H9 (cell line): ENCODE measurements at regions not wholly inside any gene's neighbourhood (a gene's known extent, or its start where the extent isn't known, plus 50 kb on each side); places are given as distances from the start of the nearest gene placed in this dataset.

ENCODE experiments used
- DNase-seq: peaks from one replicate; pipeline ENCODE4 v3.0.0-alpha.2; 2017
- H2AFZ ChIP-seq: one replicate; pipeline ENCODE4 v1.6.1; 2013; ENCODE audit warnings: mild to moderate bottlenecking, low read length, control low read depth, moderate library complexity
- H2AK5ac ChIP-seq: 2 replicates; pipeline ENCODE4 v1.6.1; 2013; ENCODE audit warnings: low read length, control low read depth, mixed read lengths; ENCODE audit not compliant: insufficient read length
- H2BK120ac ChIP-seq: one replicate; pipeline ENCODE4 v1.6.1; 2013; ENCODE audit warnings: low read depth, mild to moderate bottlenecking, low read length, control low read depth, inconsistent platforms; ENCODE audit not compliant: poor library complexity, severe bottlenecking
- H2BK12ac ChIP-seq: 2 replicates; pipeline ENCODE4 v1.6.1; 2013; ENCODE audit warnings: low read length, control low read depth, mixed read lengths, low read depth; ENCODE audit not compliant: insufficient read length
- H2BK15ac ChIP-seq: 2 replicates; pipeline ENCODE4 v1.6.1; 2013; ENCODE audit warnings: low read depth, low read length, control low read depth
- H2BK20ac ChIP-seq: one replicate; pipeline ENCODE4 v1.6.1; 2013; ENCODE audit warnings: low read depth, mild to moderate bottlenecking, low read length, control low read depth, inconsistent platforms; ENCODE audit not compliant: poor library complexity, severe bottlenecking
- H2BK5ac ChIP-seq: 2 replicates; pipeline ENCODE4 v1.6.1; 2013; ENCODE audit warnings: low read length, control low read depth, mixed read lengths; ENCODE audit not compliant: insufficient read length
- H3K14ac ChIP-seq: 2 replicates; pipeline ENCODE4 v1.6.1; 2013; ENCODE audit warnings: low read length, control low read depth; ENCODE audit not compliant: insufficient read depth
- H3K18ac ChIP-seq: 2 replicates; pipeline ENCODE4 v1.6.1; 2013; ENCODE audit warnings: low read depth, mild to moderate bottlenecking, mixed read lengths, low read length, control low read depth; ENCODE audit not compliant: insufficient read length
- H3K23ac ChIP-seq: 2 replicates; pipeline ENCODE4 v1.6.1; 2013; ENCODE audit warnings: low read length, control low read depth, mixed read lengths, low read depth; ENCODE audit not compliant: insufficient read length
- H3K23me2 ChIP-seq: 2 replicates; pipeline ENCODE4 v1.6.1; 2013; ENCODE audit warnings: low read depth, mild to moderate bottlenecking, mixed read lengths, low read length, control low read depth; ENCODE audit not compliant: insufficient read length, poor library complexity, severe bottlenecking
- H3K27ac ChIP-seq: 2 replicates; pipeline ENCODE4 v1.5.1; 2013; ENCODE audit warnings: low read length, control low read depth, mixed read lengths, low read depth; ENCODE audit not compliant: insufficient read length
- H3K27me3 ChIP-seq: 2 replicates; pipeline ENCODE4 v1.6.1; 2013; ENCODE audit warnings: low read length, control low read depth, inconsistent platforms; ENCODE audit not compliant: insufficient read depth
- H3K4ac ChIP-seq: 2 replicates; pipeline ENCODE4 v1.6.1; 2013; ENCODE audit warnings: low read depth, mild to moderate bottlenecking, control low read depth, inconsistent platforms, low read length, moderate library complexity
- H3K4me1 ChIP-seq: 2 replicates; pipeline ENCODE4 v1.6.1; 2013; ENCODE audit warnings: low read length, control low read depth, inconsistent platforms; ENCODE audit not compliant: insufficient read depth
- H3K4me2 ChIP-seq: 2 replicates; pipeline ENCODE4 v1.6.1; 2013; ENCODE audit warnings: low read length, control low read depth, mixed read lengths; ENCODE audit not compliant: insufficient read length, insufficient read depth
- H3K56ac ChIP-seq: 2 replicates; pipeline ENCODE4 v1.6.1; 2013; ENCODE audit warnings: low read depth, mild to moderate bottlenecking, mixed read lengths, low read length, control low read depth; ENCODE audit not compliant: insufficient read length
- H3K79me1 ChIP-seq: 2 replicates; pipeline ENCODE4 v1.6.1; 2013; ENCODE audit warnings: low read depth, mild to moderate bottlenecking, moderate library complexity, low read length, control low read depth, inconsistent platforms; ENCODE audit not compliant: insufficient read depth, poor library complexity, severe bottlenecking
- H3K79me2 ChIP-seq: 2 replicates; pipeline ENCODE4 v1.6.1; 2013; ENCODE audit warnings: low read length, control low read depth, inconsistent platforms; ENCODE audit not compliant: insufficient read depth
- H3K9ac ChIP-seq: 2 replicates; pipeline ENCODE4 v1.6.1; 2013; ENCODE audit warnings: low read length, control low read depth, mixed read lengths; ENCODE audit not compliant: insufficient read length; ENCODE audit errors: extremely low read depth
- H3K9me3 ChIP-seq: one replicate; pipeline ENCODE4 v1.6.1; 2013; ENCODE audit warnings: low read depth, low read length, inconsistent platforms; ENCODE audit not compliant: control insufficient read depth
- H3T11ph ChIP-seq: one replicate; pipeline ENCODE4 v1.6.1; 2013; ENCODE audit warnings: mild to moderate bottlenecking, low read length, control low read depth, inconsistent platforms
- H4K20me1 ChIP-seq: one replicate; pipeline ENCODE4 v1.6.1; 2013; ENCODE audit not compliant: control insufficient read depth, insufficient read length, insufficient read depth
- H4K5ac ChIP-seq: 2 replicates; pipeline ENCODE4 v1.6.1; 2013; ENCODE audit warnings: low read depth, mild to moderate bottlenecking, mixed read lengths, low read length, control low read depth; ENCODE audit not compliant: insufficient read length
- H4K8ac ChIP-seq: replicated peaks from 2 replicates; pipeline ENCODE4 v1.6.1; 2013; ENCODE audit warnings: low read length, control low read depth, mixed read lengths, low read depth; ENCODE audit not compliant: insufficient read length
- H4K91ac ChIP-seq: 2 replicates; pipeline ENCODE4 v1.6.1; 2013; ENCODE audit warnings: low read depth, mild to moderate bottlenecking, moderate library complexity, mixed read lengths, low read length, control low read depth; ENCODE audit not compliant: insufficient read length
- H3K27ac Mint-ChIP-seq, 3 experiments: 2 replicates in 2 of 3; 3 replicates in 1 of 3; pipeline ENCODE4 v1.8.0; 2020 to 2021; ENCODE audit warnings: mixed read lengths in 3 of 3, mild to moderate bottlenecking in 1 of 3, moderate library complexity in 1 of 3
- H3K27me3 Mint-ChIP-seq: 2 replicates; pipeline ENCODE4 v1.8.0; 2021; ENCODE audit warnings: low read depth, mild to moderate bottlenecking, moderate library complexity, mixed read lengths
- H3K36me3 Mint-ChIP-seq, 3 experiments: 2 replicates in 2 of 3; 3 replicates in 1 of 3; pipeline ENCODE4 v1.8.0; 2020 to 2021; ENCODE audit warnings: low read depth in 3 of 3, mixed read lengths in 3 of 3; ENCODE audit not compliant: insufficient read depth in 1 of 3
- H3K4me1 Mint-ChIP-seq, 2 experiments: 2 replicates each; pipeline ENCODE4 v1.8.0; 2020; ENCODE audit warnings: mixed read lengths in 2 of 2
- H3K4me3 Mint-ChIP-seq, 2 experiments: 2 replicates in 1 of 2; 3 replicates in 1 of 2; pipeline ENCODE4 v1.8.0; 2020 to 2021; ENCODE audit warnings: mild to moderate bottlenecking in 2 of 2, mixed read lengths in 2 of 2, moderate library complexity in 1 of 2
- H3K9me3 Mint-ChIP-seq, 2 experiments: 2 replicates in 1 of 2; 3 replicates in 1 of 2; pipeline ENCODE4 v1.8.0; 2020; ENCODE audit warnings: mild to moderate bottlenecking in 2 of 2, mixed read lengths in 2 of 2, moderate library complexity in 1 of 2
- CTCF ChIP-seq: fragments of 200-600 bp; sonication (generic); conservative IDR thresholded peaks from 3 replicates; pipeline ENCODE4 v1.8.0; 2021; ENCODE audit warnings: antibody characterized with exemption, mild to moderate bottlenecking
- WGBS: extraction: QIAGEN DNeasy Blood & Tissue Kit; methylation state at CpG from one replicate; pipeline ENCODE4 v1.1.7; 2013; ENCODE audit warnings: missing lambda C conversion rate, low lambda C conversion rate, mixed read lengths; ENCODE audit not compliant: insufficient read length; ENCODE audit errors: extremely low coverage; 5-methylcytosine and 5-hydroxymethylcytosine counted together

DNA sequence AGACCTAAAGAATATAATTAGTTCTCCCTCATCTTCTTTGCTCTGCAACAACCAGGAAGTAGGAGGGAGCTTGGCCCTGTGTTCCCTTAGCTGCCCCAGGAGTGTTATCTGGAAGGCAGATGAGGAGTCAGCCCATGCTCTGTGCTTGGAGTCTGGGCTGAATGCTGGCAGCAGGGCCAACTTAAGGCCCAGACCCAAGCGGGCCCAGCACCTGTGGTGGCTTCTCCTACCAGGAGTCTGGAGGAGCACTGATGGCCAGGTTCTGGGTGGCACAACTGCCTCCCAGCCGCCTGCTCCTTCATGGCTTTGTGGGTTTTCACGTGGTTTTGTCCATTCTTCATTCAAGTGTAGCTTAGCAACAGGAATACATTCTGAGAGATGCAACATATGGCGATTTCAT is 1910.7 kb upstream of the LRRTM1 start:
- no peak overlapping the region for H3K14ac ChIP-seq
- TF ChIP-seq CTCF: no peak
- H3K27me3 Mint-ChIP-seq: no peaks in the 10 kb centered on the region
- no peak overlapping the region for H3K56ac ChIP-seq
- no peak overlapping the region for H3K4ac ChIP-seq
- H3K23me2 ChIP-seq: no peaks in the 10 kb centered on the region
- H4K8ac ChIP-seq: no peak overlapping the region
- no peak overlapping the region for H2BK12ac ChIP-seq
- H2BK120ac ChIP-seq: no peak overlapping the region
- no peak for DNase-seq
- no peak overlapping the region for H3K18ac ChIP-seq
- H3T11ph ChIP-seq: no peak overlapping the region
- no peaks in the 10 kb centered on the region for H3K79me1 ChIP-seq
- H3K4me1 ChIP-seq: no peaks in the 10 kb centered on the region; the same call in 1 of the 2 replicates
- H3K27ac Mint-ChIP-seq: no peak overlapping the region
- H3K4me2 ChIP-seq: no peak overlapping the region
- H2BK5ac ChIP-seq: no peak overlapping the region
- H4K91ac ChIP-seq: no peak overlapping the region
- H4K5ac ChIP-seq: no peak overlapping the region
- H4K20me1 ChIP-seq: no peaks in the 10 kb centered on the region
- H3K9ac ChIP-seq: no peak overlapping the region
- no peaks in the 10 kb centered on the region for H3K9me3 ChIP-seq
- H3K4me1 Mint-ChIP-seq: peaks cover 0 to 10% of the 10 kb centered on the region in 2 experiments; a peak in 1 of 4 replicates
- no peaks in the 10 kb centered on the region for H3K27me3 ChIP-seq
- no peak overlapping the region for H3K4me3 Mint-ChIP-seq
- H2BK15ac ChIP-seq: no peak overlapping the region
- no peak overlapping the region for H3K27ac ChIP-seq
- peaks cover 0 to 8% (median 0%) of the 10 kb centered on the region in 3 experiments; a peak in 3 of 7 replicates for H3K36me3 Mint-ChIP-seq
- whole genome bisulfite sequencing: no CpG with 5 or more reads among the region's 4 CpGs
- H3K23ac ChIP-seq: no peak overlapping the region
- H2AFZ ChIP-seq: no peak overlapping the region
- peaks cover 0 to 14% of the 10 kb centered on the region in 2 experiments; a peak in 4 of 5 replicates for H3K9me3 Mint-ChIP-seq
- H2AK5ac ChIP-seq: no peak overlapping the region
- H2BK20ac ChIP-seq: no peak overlapping the region
- no peaks in the 10 kb centered on the region for H3K79me2 ChIP-seq
